Smooth muscle cell (in vitro differentiated cells): ENCODE measurements at regions not wholly inside any gene's neighbourhood (a gene's known extent, or its start where the extent isn't known, plus 50 kb on each side); places are given as distances from the start of the nearest gene placed in this dataset.

ENCODE experiments used
- DNase-seq: peaks from one replicate; lab custom pipeline; 2025; ENCODE audit not compliant: unreplicated experiment; lab: John Stamatoyannopoulos, UW
- H2AFZ ChIP-seq: fragments of 200-600 bp; sonication (generic); 2 replicates; pipeline ENCODE4 v1.6.0; 2016; ENCODE audit warnings: antibody characterized with exemption, low read depth, mild to moderate bottlenecking
- H3F3A ChIP-seq: fragments of 200-600 bp; sonication (generic); 2 replicates; pipeline ENCODE4 v1.6.0; 2017; ENCODE audit warnings: antibody characterized with exemption, low read depth
- H3K27ac ChIP-seq: fragments of 200-600 bp; sonication (generic); 2 replicates; pipeline ENCODE4 v1.5.1; 2016; ENCODE audit warnings: low read depth, mild to moderate bottlenecking
- H3K27me3 ChIP-seq: fragments of 200-600 bp; sonication (generic); 2 replicates; pipeline ENCODE4 v1.6.1; 2016; ENCODE audit warnings: low read depth, mild to moderate bottlenecking
- H3K36me3 ChIP-seq: fragments of 200-600 bp; sonication (generic); 2 replicates; pipeline ENCODE4 v1.5.1; 2016; ENCODE audit warnings: low read depth
- H3K4me1 ChIP-seq: fragments of 200-600 bp; sonication (generic); 2 replicates; pipeline ENCODE4 v1.5.1; 2016; ENCODE audit warnings: low read depth
- H3K4me2 ChIP-seq: fragments of 200-600 bp; sonication (generic); 2 replicates; pipeline ENCODE4 v1.6.0; 2016; ENCODE audit warnings: mild to moderate bottlenecking
- H3K4me3 ChIP-seq: fragments of 200-600 bp; sonication (generic); 2 replicates; pipeline ENCODE4 v1.5.1; 2016; ENCODE audit warnings: mild to moderate bottlenecking
- H3K79me2 ChIP-seq: fragments of 200-600 bp; sonication (generic); 2 replicates; pipeline ENCODE4 v1.6.0; 2016; ENCODE audit warnings: low read depth, mild to moderate bottlenecking
- H3K9ac ChIP-seq: fragments of 200-600 bp; sonication (generic); 2 replicates; pipeline ENCODE4 v1.6.0; 2016; ENCODE audit warnings: low read depth
- H3K9me3 ChIP-seq: fragments of 200-600 bp; sonication (generic); replicated peaks from 2 replicates; pipeline ENCODE4 v1.5.1; 2016; ENCODE audit warnings: low read depth
- H4K20me1 ChIP-seq: fragments of 200-600 bp; sonication (generic); 2 replicates; pipeline ENCODE4 v1.6.0; 2016; ENCODE audit warnings: low read depth
- WGBS: methylation state at CpG from one replicate; pipeline ENCODE4 v1.1.7; 2016; ENCODE audit warnings: low lambda C conversion rate; 5-methylcytosine and 5-hydroxymethylcytosine counted together
- TF ChIP-seq, protein P1 (sequence below): fragments of 200-600 bp; sonication (generic); IDR thresholded peaks from 2 replicates; pipeline ENCODE4 v1.5.1; 2017; ENCODE audit warnings: borderline replicate concordance, mild to moderate bottlenecking, antibody characterized with exemption; ENCODE audit not compliant: insufficient read depth, poor library complexity, severe bottlenecking

GRCh38 chr11:97894978-97895377, 1125.8 kb upstream of the CNTN5 start:
- WGBS: 94% methylated on average over 2 of the region's 2 CpGs
- TF ChIP-seq, protein P1, sequence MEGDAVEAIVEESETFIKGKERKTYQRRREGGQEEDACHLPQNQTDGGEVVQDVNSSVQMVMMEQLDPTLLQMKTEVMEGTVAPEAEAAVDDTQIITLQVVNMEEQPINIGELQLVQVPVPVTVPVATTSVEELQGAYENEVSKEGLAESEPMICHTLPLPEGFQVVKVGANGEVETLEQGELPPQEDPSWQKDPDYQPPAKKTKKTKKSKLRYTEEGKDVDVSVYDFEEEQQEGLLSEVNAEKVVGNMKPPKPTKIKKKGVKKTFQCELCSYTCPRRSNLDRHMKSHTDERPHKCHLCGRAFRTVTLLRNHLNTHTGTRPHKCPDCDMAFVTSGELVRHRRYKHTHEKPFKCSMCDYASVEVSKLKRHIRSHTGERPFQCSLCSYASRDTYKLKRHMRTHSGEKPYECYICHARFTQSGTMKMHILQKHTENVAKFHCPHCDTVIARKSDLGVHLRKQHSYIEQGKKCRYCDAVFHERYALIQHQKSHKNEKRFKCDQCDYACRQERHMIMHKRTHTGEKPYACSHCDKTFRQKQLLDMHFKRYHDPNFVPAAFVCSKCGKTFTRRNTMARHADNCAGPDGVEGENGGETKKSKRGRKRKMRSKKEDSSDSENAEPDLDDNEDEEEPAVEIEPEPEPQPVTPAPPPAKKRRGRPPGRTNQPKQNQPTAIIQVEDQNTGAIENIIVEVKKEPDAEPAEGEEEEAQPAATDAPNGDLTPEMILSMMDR: no peak

GRCh38 chr11:97895572-97895971, 1125.2 kb upstream of the CNTN5 start:
- no peak for DNase-seq
- Histone ChIP-seq H3K4me3 (no peak overlapping the region), H3K36me3 (no peaks in the 10 kb centered on the region), H3K27me3 (no peaks in the 10 kb centered on the region), H3K4me2 (no peak overlapping the region), H3K4me1 (no peaks in the 10 kb centered on the region), H3K27ac (no peak overlapping the region), H3K9ac (no peak overlapping the region), H3K79me2 (no peaks in the 10 kb centered on the region), H2AFZ (no peak overlapping the region), H4K20me1 (no peaks in the 10 kb centered on the region), H3F3A (no peaks in the 10 kb centered on the region), H3K9me3 (no peaks in the 10 kb centered on the region)
- TF ChIP-seq, protein P1: no peak
- WGBS: 94% methylated on average over 3 of the region's 3 CpGs

More at GRCh38 chr11:97894978-97895377, 1125.8 kb upstream of the CNTN5 start:
- no peak overlapping the region for H3K9ac ChIP-seq
- H3K27me3 ChIP-seq: no peaks in the 10 kb centered on the region
- DNase-seq: no peak
- H3K27ac ChIP-seq: no peak overlapping the region
- H3K36me3 ChIP-seq: no peaks in the 10 kb centered on the region
- H2AFZ ChIP-seq: no peak overlapping the region
- H4K20me1 ChIP-seq: no peaks in the 10 kb centered on the region
- no peaks in the 10 kb centered on the region for H3F3A ChIP-seq
- no peaks in the 10 kb centered on the region for H3K4me1 ChIP-seq
- no peaks in the 10 kb centered on the region for H3K79me2 ChIP-seq
- H3K4me2 ChIP-seq: no peak overlapping the region
- H3K9me3 ChIP-seq: no peaks in the 10 kb centered on the region
- H3K4me3 ChIP-seq: no peak overlapping the region

GRCh38 chr11:97902828-97903227, 1117.9 kb upstream of the CNTN5 start:
- no peak overlapping the region for H3K4me2 ChIP-seq
- H3K27me3 ChIP-seq: no peaks in the 10 kb centered on the region
- no peaks in the 10 kb centered on the region for H4K20me1 ChIP-seq
- no peak overlapping the region for H3K4me3 ChIP-seq
- H2AFZ ChIP-seq: no peak overlapping the region
- H3K79me2 ChIP-seq: no peaks in the 10 kb centered on the region
- H3K9ac ChIP-seq: no peak overlapping the region
- H3F3A ChIP-seq: no peaks in the 10 kb centered on the region
- H3K27ac ChIP-seq: no peak overlapping the region
- H3K4me1 ChIP-seq: no peaks in the 10 kb centered on the region
- no peaks in the 10 kb centered on the region for H3K36me3 ChIP-seq
- TF ChIP-seq, protein P1: no peak
- no peaks in the 10 kb centered on the region for H3K9me3 ChIP-seq
- no peak for DNase-seq
- 96% methylated on average over 1 of the region's 1 CpG for WGBS

GRCh38 chr11:97905101-97905500, 1115.6 kb upstream of the CNTN5 start:
- Histone ChIP-seq H4K20me1 (no peaks in the 10 kb centered on the region), H3K9ac (no peak overlapping the region), H3K36me3 (no peaks in the 10 kb centered on the region), H3K4me2 (no peak overlapping the region), H3K79me2 (no peaks in the 10 kb centered on the region), H3F3A (no peaks in the 10 kb centered on the region), H3K9me3 (no peaks in the 10 kb centered on the region), H3K27me3 (no peaks in the 10 kb centered on the region), H3K4me1 (peaks cover 4% of the 10 kb centered on the region), H2AFZ (no peak overlapping the region), H3K4me3 (no peak overlapping the region), H3K27ac (no peak overlapping the region)
- TF ChIP-seq, protein P1: no peak
- no peak for DNase-seq
